Stimulated activated CD8-positive, alpha-beta memory T cell treated with anti-CD3 and anti-CD28 coated beads, Interleukin-12 subunit alpha, Interleukin-12 subunit beta, amount 100 ng/mL, for 1 hour (primary cell): ENCODE measurements at regions not wholly inside any gene's neighbourhood (a gene's known extent, or its start where the extent isn't known, plus 50 kb on each side); places are given as distances from the start of the nearest gene placed in this dataset.

ENCODE experiments used
- DNase-seq: peaks from one replicate; pipeline ENCODE4 v3.0.0-alpha.2; 2020; ENCODE audit warnings: low read depth

DNA sequence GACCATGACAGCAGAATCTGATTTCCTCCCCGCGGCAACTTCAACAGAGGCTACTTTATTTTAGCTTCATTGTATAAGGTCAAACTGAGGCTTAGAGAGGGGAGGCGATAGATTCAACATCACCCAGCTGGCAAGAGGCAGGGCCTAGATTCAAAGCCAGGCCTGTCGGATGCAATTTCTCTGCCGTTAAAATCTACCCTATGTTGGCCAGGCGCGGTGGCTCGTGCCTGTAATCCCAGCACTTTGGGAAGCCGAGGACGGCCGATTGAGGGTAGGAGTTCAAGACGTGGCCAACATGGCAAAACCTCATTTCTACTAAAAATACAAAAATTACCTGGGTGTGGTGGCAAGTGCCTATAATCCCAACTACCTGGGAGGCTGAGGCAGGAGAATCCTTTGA is 182.2 kb downstream of the BCOR start:
- no peak for DNase-seq

DNA sequence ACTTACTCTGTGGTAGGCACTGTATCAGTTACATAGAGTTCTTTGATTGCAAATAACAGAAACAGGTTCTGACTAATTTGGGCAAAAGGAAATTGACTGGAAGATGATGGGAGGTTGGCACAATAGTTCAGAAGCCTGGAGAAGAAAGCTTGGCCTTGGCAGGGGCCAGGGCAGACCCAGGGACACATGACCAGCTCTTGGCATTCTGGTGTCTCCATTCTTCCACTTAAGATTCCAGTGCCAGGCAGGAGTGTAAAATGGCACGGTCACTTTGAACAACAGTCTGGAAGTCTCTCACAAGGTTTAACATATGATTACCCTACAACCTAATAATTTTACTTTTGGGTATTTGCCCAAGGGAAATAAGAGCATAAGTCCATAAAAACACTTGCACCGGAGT is 175.9 kb downstream of the BCOR start:
- no peak for DNase-seq

DNA sequence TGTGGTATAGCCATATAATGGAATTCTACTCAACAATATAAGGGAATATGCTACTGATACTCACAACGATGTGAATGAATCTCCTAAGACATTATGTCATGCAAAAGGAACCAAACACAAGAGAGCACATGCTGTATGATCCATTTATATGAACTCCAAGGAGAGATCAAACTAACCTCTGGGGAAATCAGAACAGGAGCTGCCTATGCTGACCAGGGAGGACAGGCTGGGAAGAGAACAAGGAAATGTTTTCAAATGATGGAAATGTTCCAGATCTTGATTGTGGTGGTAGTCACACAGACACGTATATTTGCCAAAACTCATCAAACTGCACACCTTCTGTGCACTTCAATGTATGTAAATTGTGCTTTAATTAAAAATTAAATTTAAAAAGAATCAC is 175.3 kb downstream of the BCOR start:
- DNase-seq: no peak

DNA sequence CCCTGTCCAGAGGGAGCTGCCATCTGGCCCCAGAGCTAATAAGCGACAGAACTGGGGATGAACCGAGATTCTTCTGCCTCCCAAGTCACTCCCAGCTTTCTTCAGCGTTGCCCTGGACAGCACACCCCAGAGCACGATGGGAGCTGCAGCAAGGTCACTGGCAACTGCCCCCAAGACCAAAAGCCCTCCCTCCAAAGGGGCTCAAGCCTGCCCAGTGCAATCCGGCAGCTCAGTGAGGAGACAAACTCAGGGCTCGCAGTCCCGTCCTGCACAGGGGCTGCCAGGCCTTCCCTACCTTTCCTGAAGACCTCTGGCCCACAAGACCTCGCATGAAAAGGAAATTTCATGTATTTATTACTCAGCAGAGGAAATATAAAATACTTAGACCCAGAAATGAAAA is 174.8 kb downstream of the BCOR start:
- no peak for DNase-seq

DNA sequence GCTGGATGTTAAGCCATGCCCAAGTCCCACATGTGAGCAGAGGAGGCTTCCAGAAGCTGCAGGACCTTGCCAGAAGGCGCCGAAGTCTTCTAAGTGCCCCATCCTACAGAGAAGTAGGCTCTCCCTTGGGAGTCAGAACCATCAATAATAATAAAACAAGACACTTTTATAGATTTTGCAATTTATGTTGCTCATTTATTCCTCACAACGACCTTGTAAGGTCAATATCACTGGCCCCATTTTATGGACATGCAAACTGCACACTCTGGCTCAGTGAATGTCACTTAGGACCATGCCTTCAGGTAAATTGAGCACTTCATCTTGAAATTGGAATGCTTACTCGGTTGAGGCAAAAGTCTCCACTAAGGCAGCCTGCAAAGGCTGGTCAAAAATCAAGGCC is 170.4 kb downstream of the BCOR start:
- DNase-seq: no peak

DNA sequence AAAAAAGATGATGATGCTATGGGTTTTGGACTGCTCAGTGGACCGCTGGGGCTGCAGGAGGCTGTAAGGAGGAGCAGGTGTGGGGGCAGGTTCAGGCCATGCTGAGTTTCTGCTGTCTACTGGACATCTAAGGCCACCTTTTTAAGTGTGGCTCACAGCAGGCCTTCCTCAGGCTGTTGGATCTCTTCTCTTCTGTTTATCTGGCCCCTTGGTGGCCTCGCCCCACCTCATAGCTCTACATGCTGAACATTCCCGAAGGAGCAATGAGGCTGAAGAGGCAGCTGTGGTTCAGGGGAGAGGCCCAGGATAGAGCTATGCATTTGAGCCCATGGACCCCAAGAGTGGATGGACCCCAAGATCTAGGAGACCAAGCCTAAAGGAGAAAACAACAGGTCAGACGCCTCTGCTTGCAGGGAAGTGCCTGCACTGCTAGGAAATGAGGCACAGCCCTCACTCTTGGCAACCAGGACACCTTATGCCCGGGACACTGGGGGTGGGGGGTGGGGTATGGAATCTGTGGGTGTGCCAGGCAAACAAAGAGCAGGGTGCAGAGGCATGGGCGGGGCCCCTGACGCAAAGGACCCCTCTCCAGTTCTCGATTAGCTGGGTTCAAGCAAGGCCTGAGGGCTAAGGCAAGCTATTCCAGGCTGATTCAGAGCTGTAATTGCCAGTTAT is 168.9 kb downstream of the BCOR start:
- DNase-seq: no peak

DNA sequence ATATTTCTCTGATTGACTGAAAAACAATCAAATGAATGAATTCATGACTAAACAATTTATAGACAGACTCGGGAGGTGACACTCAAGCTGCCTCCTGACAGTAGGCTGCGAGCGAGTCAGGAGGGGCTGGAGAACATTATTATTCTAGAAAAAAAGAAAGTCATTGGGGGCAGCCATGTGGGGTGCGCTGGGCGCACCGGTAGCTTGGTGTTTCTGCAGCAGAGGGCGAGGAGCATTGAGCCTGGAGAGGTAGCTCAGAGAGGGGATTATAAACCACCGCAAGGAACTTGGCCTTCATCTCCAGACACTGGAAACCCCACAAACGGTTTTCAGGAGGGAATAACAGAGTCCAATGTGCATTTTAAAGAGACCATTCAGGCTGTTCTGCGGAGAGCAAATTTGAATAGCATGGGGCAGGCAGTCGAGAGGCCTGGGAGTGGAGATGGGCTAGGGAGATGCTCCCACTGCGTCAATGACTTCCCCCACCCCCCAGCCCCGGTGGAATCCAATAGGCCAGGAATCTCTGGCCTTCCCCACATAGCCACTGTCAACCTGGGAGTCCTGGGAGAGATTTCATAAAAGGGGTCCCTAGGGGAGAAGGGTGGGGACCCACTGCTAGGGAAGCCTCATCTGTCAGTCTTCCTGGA is 168.3 kb downstream of the BCOR start:
- DNase-seq: no peak

DNA sequence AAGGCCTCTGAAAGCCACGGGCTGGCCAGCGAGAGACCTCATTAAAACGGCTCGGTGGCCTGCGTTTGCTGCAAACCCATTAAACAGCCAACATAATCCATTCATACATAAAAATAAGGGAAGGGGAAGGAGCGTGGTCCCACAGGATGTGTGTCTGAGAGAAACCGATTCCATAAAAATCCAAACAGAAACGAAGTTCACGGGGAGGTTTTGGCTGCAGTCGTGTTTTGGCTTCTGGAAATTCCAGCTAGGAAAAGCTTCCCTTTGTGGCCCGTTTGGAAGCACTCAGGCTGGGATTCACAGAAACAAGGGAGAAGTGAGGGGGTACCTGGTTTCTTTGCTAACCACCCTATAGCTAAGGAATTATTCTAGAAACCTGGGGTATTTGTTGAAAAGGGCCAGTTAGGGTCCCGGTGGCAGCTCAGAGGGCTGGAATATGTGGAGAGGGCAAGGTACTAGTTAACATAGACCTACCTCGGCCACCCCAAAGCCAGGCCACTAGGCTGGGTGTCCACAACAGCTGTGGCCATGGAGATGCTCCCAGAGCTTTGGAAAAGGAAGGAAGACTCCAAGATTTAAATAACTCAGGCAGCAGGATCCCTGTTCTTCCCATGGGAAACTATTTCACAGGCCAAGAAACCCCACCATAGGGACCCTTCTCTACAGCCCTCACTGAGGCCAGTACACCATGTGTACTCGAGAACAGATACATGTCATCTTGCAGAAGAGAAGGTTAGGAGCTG is 166.8 kb downstream of the BCOR start:
- DNase-seq: no peak

DNA sequence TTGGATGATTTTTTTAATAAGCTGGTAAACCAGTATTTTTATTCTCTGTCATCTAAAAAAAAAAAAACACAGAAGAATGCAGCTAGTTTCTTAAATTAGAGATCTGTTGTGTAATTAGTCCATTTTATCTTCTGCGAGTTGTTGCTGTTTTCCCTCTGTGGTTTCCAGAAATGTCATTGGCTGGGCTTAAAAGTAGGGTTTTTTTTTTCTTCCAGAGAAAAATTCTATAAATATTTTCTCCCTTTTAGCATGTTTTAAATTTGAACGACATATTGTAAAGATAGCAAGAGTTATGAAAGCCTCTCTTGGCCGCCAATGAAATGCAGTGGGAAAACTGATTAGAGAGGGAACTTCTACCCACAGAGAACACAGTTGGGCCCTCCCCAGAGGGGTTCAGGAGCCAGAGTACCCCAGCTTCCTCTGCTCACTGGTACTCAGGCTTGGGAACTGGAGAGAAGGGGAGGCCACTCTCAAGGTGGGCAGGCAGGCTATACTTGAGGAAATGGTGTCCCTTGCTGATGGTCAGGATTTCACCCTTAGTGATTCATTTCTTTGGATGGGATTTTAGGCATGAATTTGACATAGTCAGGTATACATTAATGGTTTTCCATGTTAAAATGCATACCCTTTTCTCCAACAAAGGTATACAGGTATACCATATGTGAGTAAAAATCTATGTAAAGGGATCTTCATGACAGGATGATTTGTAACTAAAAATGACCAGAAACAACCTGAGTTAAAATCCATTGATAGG is 166.1 kb downstream of the BCOR start:
- no peak for DNase-seq

DNA sequence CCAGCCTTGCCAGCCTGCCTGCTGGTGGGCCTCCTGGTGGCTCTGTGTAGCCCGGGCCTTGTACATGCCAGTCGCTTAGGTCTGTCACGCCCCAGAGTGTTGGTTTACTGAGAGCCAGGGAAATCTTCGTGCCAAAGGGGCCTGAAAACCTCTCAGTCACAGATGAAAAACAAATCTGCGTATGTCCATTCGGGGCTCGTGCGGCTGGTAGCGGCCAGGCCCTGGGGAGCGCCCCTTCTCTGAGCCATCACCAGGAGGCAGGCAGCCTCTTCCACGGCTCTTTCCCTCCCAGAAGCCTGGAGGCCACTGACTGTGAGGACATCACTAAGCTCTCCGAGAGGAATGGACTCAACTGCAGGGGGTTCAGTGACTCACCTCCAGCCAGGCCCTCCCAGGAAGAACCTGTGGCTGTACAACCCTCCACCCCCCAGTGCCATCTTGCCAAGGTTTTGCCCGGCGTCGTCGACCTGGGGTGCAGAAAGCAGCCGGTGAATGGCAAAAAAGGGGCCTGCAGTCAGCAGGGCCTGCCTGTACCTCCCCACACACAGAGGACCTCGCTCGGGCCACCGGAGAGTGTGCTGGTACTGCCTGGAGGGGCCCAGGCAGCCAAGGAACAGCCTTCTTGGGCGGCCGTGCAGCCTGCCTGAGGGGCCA is 162.2 kb downstream of the BCOR start:
- DNase-seq: no peak

DNA sequence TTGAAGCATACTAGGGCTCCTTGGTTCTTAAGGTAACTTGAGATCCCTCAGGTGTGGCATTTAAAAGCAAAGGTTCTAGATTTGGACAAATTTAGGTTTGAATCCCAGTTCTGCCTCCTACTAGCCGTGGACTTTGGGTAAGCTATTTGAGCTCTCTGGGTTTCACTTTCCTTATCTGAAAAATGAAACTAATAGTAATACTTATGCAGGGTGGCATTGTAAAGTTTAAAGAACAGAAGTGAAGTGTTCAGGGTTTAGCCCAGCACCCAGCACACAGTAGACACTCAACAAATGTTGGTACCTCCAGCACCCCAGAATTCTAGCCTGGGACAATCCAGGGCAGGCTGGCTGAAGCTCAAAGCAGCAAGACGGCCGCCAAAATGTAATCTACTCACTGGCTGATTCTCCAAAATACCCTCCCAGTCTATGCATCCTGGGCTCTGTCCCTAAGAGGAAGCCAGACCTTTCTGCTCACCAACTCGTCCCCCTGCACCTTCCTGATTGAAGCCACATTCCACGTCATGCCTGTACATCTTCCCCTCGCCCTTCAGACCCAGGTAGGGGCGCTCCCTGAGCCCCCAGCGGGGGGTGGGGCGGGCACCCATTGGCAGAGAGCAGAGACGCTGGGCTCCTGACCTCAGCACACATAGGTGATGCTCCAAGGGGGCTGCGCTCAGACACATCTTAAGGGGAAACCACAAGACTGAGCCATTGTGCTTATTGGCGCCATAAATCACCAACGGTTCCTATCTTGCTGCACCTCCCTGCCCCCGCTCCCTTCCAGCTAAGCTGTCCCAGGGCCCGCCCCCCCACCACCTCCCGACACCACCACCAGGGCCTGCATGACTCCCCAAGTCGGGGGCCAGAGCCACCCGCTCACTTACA is 160.6 kb downstream of the BCOR start:
- no peak for DNase-seq

DNA sequence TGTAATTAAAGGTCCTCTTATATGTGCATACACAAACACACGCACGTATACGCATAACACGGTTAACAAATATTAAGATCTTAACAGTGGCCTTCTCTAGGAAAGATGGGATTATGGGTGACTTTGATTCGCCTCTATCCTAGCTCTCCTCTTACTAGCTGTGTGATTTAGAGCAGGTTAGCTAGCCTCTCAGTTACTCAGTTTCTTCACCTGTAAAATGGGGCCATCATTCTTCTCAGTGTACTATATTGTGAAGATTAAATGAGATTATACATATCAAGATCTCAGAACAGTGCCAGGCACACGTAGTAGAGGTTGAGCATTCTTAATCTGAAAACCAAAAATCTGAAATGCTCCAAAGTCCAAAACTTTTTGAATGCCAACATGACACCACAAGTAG is 159.3 kb downstream of the BCOR start:
- no peak for DNase-seq

DNA sequence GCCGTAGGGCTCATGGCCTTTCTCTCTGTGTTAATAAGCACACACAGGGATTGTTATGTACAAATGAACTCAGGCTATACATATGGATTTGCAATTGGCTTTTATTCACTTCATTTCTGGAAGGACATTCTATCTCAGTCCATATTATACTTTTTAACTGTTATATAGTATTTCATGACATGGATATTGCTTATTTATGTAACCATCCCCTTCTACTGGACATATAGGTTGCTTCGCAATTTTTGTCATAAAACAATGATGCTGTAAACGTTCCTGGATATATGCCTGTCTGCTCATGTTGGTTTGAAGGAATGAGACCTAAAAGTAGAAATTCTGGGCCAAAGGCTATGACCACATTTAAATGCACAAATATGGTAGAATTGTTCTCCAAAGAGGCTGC is 158.1 kb downstream of the BCOR start:
- DNase-seq: no peak

DNA sequence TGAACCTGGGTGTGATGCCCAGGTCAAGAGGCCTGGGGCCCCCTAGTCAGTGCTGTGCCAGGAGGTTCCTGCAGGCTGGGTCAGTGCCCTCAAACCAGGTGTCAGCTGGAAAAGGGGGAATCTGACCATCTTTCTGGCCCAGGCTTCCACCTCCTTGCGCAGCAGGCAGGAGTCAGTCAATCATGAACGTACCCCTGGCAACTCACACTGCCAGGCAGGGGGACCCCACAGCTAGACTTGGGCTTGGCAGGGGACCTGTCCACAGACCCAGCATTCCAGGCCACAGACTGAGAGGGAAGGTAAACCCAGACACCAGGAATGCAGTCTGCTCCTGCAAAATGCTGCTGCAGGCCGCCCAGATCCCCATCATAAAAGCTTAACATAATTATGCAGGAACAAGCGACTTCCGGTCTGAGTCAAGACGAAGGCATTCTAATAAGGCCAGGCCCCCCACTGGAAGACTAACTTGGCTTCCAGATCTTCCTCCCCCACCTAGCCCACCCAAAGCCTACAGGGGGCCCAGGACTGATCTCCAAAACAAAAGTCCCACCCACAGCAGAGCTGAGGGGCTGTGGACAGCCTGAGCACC is 156.3 kb downstream of the BCOR start:
- DNase-seq: no peak

DNA sequence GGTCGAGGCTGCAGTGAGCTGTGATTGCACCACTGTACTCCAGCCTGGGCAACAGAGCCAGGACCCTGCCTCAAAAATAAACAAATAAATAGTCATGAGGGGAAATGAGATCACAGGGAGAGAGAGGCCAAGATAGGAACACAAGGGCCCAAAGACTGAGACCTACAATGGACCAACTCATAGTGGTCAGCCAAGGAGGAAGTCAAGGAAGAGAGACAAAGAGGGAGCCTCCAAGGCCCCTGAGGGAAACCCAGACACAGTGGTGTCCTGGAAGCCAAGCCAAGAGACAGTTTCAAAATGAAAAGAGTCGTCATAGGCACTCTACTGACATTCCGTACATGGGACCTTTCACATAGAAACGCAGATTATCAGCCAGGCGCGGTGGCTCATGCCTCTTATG is 153.3 kb downstream of the BCOR start:
- no peak for DNase-seq

DNA sequence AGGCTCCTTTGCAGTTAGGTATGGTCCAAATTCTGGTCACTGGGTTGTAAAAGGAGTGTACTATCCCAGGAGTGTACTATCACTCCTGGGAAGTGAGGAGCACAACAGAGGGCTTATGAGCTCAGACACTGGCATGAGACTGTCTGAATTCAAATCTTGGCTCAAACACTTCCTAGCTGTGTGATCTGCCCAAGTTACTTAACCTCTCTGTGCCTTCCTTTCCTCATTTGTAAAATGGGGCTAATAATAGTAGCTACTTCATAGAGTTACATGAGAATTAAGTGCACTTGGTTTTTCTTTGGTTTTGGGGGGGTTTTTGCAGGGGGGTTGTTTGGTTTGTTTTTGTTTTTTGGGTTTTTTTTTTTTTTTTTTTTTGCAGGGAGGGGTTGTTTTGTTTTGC is 152.0 kb downstream of the BCOR start:
- DNase-seq: no peak

DNA sequence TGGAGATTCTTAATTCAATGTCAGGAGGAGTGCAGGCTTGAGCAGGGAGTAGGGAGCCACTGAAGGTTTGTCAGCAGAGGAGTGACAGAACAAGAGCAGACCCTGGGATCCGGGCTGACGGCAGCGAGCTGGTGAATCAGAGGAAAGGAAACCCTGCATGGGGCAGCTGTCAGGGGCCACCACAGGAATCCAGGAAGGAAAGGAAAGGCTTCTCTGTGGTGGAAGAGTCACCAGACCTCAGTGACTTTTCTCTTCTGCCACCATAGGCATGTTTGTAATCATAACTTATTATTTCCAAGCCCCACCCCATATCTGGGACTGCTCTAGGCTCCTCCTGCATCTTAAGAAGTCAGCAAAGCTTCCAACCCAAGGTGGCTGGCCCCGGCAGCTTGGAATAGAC is 150.9 kb downstream of the BCOR start:
- no peak for DNase-seq

DNA sequence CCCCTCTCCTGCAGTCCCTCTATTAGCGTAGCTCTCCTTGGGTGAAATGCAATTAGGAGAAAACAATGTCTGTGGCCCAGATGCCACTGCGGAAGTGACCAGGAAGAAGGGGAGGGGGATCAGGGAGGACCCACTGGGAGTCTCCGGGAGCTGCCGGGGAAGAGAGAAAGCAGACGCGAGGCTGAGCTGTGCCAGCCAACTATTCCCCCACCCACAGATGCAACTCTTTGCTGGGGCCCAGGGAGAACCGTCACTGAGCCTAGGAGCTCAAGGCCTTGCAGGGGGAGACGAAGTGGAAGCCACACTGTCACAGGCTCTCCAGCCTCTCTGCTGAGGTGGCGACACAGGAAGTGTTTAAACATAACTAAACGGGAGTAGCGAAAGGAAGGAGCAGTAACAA is 149.2 kb downstream of the BCOR start:
- no peak for DNase-seq

DNA sequence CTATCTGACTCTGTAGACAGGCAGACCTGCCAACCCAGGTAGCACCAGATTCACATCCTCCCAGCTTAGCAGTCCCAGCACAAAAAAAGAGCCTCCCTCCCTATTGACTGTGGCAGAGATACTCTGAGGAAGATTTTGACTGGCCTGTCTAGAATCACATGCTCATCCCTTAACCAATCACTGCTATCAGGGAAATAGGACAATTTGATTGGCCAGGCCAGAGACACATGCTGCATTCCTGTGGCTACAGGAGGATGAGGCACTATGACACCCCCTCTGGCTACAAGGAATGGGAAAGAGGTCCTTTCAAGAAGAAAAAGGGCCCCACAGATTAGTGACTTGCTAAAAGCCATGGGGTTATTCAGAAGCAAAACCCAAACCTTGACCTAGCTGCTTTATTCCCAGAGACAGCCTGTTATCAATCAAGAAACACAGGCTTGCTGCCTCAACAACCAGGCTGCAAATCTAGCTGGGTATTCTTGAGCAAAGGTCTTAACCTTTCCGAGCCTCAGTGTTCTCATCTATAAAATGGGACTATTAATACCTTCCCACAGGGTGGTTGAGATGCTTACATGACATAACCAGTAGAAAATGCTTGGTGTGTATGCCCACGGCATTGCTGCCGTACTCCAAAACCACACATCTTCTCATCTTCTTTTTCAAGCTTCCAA is 147.6 kb downstream of the BCOR start:
- no peak for DNase-seq

DNA sequence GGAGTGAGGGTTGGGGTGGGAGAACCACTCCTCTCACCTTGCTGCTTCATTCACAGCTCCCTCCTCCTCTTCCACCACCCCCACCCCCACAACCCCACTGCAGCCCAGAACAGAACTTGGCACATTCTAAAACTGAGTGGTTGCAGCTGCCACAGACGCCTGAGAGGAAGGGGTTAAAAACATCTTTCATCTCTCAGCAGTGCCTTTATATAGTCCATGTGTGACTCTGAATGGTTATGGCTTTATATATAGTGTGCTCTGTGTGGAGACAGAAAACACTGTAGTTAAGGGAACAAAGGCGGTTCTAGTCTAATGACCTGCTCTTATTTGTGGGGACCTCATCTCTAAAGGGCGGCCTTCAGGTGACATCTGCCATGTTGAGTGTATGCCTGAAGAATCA is 144.8 kb downstream of the BCOR start:
- no peak for DNase-seq
